ENCODE measurements at regions not wholly inside any gene's neighbourhood (a gene's known extent, or its start where the extent isn't known, plus 50 kb on each side); places are given as distances from the start of the nearest gene placed in this dataset.
A peak's percentile ranks its signal among the peaks of the same experiment; 100 is the strongest.
"Not testable (repeated sequence)": the region's sequence is repeated elsewhere in the genome, so short reads cannot be mapped to it uniquely, and the experiment has no call there.

- no peak for DNase-seq
Observed at GRCh38 chr11:64428693-64429092, 69.7 kb downstream of the RPS6KA4 start.

- no peak for DNase-seq
Observed at GRCh38 chr11:64429970-64430369, 71.0 kb downstream of the RPS6KA4 start.

GRCh38 chr11:64430645-64431044, 71.7 kb downstream of the RPS6KA4 start:
- no peak for DNase-seq

- DNase-seq, result no peak
Observed at GRCh38 chr11:64436000-64436399, 77.0 kb downstream of the RPS6KA4 start.

- no peak for DNase-seq
Observed at GRCh38 chr11:64437426-64437825, 78.5 kb downstream of the RPS6KA4 start.

- no peak for DNase-seq
Observed at GRCh38 chr11:64438986-64439771, 80.2 kb downstream of the RPS6KA4 start.

- DNase-seq, result not testable (repeated sequence)
Observed at GRCh38 chr11:64439772-64440491, 81.0 kb downstream of the RPS6KA4 start.

GRCh38 chr11:64441127-64441526, 82.2 kb downstream of the RPS6KA4 start:
- DNase-seq, result no peak

GRCh38 chr11:64443001-64443400, 84.0 kb downstream of the RPS6KA4 start:
- DNase-seq, result no peak

GRCh38 chr11:64444838-64445441, 86.0 kb downstream of the RPS6KA4 start:
- DNase-seq, result peak; percentile 33

- no peak for DNase-seq
Observed at GRCh38 chr11:64445651-64446050, 86.7 kb downstream of the RPS6KA4 start.

GRCh38 chr11:64447831-64448598, 89.1 kb downstream of the RPS6KA4 start:
- peak; percentile 15 for DNase-seq

- peak; percentile 55 for DNase-seq
Observed at GRCh38 chr11:64448599-64449380, 89.8 kb downstream of the RPS6KA4 start.

- DNase-seq, result peak; percentile 51
Observed at GRCh38 chr11:64449381-64450167, 90.6 kb downstream of the RPS6KA4 start.

GRCh38 chr11:64450168-64450560, 91.2 kb downstream of the RPS6KA4 start:
- DNase-seq, result no peak

- DNase-seq, result no peak
Observed at GRCh38 chr11:64451856-64452255, 92.9 kb downstream of the RPS6KA4 start.

- no peak for DNase-seq
Observed at GRCh38 chr11:64453466-64453865, 94.5 kb downstream of the RPS6KA4 start.

- no peak for DNase-seq
Observed at GRCh38 chr11:64455456-64456261, 96.7 kb downstream of the RPS6KA4 start.

GRCh38 chr11:64456509-64457320, 97.8 kb downstream of the RPS6KA4 start:
- DNase-seq, result no peak

Measured in fibroblast of skin of right biceps (primary cell).